ENCODE measurements at regions not wholly inside any gene's neighbourhood (a gene's known extent, or its start where the extent isn't known, plus 50 kb on each side); places are given as distances from the start of the nearest gene placed in this dataset.
A peak's percentile ranks its signal among the peaks of the same experiment; 100 is the strongest.

- no peak overlapping the region for H3K4me3 ChIP-seq (ENCODE audit: low read depth, low read length)
- no peak for DNase-seq (ENCODE audit: low read depth)
- no peak for TF ChIP-seq CTCF (IDR thresholded peaks at IDR 0.05; ENCODE audit: insufficient read depth, low read depth, low read length)
These were observed 293.9 kb downstream of the ARAP2 start for GRCh38 chr4:35950442-35950841.

DNA sequence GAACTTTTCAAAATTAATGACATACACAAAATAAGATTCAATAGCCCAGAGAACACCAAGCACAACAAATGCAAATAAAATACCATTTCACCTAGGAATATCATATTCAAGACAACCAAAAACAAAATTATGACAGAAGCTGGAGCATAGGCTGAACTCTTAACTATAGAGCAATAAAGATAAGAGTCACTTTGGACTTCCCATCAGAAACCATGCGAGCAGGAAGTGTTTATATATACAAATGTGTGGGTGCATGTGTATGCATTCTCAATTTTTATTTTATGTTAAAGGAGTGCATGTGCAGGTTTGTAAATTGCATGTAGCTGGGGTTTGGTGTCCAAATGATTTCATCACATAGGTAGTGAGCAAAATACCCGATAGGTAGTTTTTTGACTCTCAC, 291.6 kb downstream of the ARAP2 start:
- H3K4me3 ChIP-seq (ENCODE audit: low read depth, low read length), result no peak overlapping the region
- no peak for DNase-seq (ENCODE audit: low read depth)
- TF ChIP-seq CTCF (IDR thresholded peaks at IDR 0.05; ENCODE audit: insufficient read depth, low read depth, low read length), result no peak

DNA sequence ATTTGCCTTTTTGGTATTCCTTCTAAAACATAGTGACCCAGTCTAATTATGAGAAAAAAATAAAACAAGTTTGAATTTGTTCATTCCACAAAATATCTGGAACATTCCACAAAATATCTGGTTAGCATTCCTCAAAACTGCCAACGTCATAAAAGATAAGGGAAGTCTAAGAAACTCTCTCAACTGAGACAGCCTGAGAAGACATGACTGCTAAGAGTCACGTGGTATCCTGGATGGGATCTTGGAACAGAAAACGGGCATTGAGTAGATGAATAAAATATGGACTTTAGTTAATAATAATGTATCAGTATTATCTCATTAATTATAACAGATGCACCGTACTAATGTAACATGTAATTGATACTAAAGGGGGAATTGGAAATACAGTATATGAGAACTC, 280.9 kb downstream of the ARAP2 start:
- no peak for TF ChIP-seq CTCF (IDR thresholded peaks at IDR 0.05; ENCODE audit: insufficient read depth, low read depth, low read length)
- no peak for DNase-seq (ENCODE audit: low read depth)
- no peak overlapping the region for H3K4me3 ChIP-seq (ENCODE audit: low read depth, low read length)

GRCh38 chr4:35963974-35964515, 280.3 kb downstream of the ARAP2 start:
- H3K4me3 ChIP-seq (ENCODE audit: low read depth, low read length), result no peak overlapping the region
- no peak for TF ChIP-seq CTCF (IDR thresholded peaks at IDR 0.05; ENCODE audit: insufficient read depth, low read depth, low read length)
- DNase-seq (ENCODE audit: low read depth), result peak; percentile 2

GRCh38 chr4:35965300-35965699, 279.0 kb downstream of the ARAP2 start:
- DNase-seq (ENCODE audit: low read depth), result no peak
- no peak for TF ChIP-seq CTCF (IDR thresholded peaks at IDR 0.05; ENCODE audit: insufficient read depth, low read depth, low read length)
- no peak overlapping the region for H3K4me3 ChIP-seq (ENCODE audit: low read depth, low read length)

GRCh38 chr4:35966566-35966965, 277.7 kb downstream of the ARAP2 start:
- no peak overlapping the region for H3K4me3 ChIP-seq (ENCODE audit: low read depth, low read length)
- no peak for DNase-seq (ENCODE audit: low read depth)

More at GRCh38 chr4:35966566-35966965, 277.7 kb downstream of the ARAP2 start:
- TF ChIP-seq CTCF (IDR thresholded peaks at IDR 0.05; ENCODE audit: insufficient read depth, low read depth, low read length), result no peak
